Coronary artery (tissue), 2 donors: ENCODE measurements at regions not wholly inside any gene's neighbourhood (a gene's known extent, or its start where the extent isn't known, plus 50 kb on each side); places are given as distances from the start of the nearest gene placed in this dataset.

Source experiments
- DNase-seq: peaks from one replicate; pipeline ENCODE4 v3.0.0-alpha.2; 2017; ENCODE audit warnings: low spot score
- H3K27ac ChIP-seq, 2 donors: fragments of 200-600 bp; sonication (generic); one replicate each; pipeline ENCODE4 v1.5.1; 2016 to 2019
- H3K4me3 ChIP-seq: fragments of 200-600 bp; sonication (generic); 2 replicates; pipeline ENCODE4 v1.5.1; 2016; ENCODE audit warnings: mild to moderate bottlenecking, moderate library complexity
- TF ChIP-seq, protein P1 (sequence below): fragments of 200-600 bp; sonication (generic); IDR thresholded peaks from one replicate; pipeline ENCODE4 v1.5.1; 2019; ENCODE audit warnings: antibody characterized with exemption

DNA sequence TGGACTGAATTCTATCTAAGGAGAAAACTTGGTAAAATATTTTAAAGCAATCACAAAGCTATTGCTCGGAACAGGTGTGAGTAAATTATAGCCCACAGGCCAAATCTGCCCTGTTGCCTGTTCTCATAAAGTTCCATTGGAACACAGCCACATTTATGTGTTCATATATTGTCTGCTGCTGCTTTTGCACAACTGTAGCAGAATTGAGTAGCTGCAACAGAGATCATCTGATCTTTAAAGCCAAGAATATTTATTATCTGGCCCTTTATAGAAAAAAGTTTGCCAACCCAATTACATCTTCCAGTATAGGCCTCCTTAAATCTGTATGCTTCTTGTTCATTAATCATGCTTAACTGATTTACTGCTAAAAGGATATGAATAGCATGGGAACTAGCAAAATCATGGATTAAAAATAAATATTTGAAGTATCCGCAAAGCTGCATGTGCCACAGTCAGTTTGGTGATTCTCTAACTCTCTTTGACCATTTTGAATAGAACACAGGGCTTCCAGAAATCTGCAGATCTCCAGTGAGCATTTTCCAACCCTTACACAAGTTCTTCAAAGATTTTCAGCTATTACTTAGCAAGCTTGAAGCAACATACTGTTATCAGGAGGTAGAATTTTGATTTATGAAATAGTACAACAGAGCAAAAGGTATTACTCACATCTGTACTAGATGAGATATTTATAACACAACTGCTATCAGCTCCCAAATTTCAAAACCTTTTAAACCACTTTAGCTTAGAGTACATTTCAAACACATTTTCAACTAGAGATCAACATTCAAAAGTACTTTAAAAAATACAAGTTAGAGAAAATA lies 312.6 kb upstream of the ID4 start:
- TF ChIP-seq, protein P1, sequence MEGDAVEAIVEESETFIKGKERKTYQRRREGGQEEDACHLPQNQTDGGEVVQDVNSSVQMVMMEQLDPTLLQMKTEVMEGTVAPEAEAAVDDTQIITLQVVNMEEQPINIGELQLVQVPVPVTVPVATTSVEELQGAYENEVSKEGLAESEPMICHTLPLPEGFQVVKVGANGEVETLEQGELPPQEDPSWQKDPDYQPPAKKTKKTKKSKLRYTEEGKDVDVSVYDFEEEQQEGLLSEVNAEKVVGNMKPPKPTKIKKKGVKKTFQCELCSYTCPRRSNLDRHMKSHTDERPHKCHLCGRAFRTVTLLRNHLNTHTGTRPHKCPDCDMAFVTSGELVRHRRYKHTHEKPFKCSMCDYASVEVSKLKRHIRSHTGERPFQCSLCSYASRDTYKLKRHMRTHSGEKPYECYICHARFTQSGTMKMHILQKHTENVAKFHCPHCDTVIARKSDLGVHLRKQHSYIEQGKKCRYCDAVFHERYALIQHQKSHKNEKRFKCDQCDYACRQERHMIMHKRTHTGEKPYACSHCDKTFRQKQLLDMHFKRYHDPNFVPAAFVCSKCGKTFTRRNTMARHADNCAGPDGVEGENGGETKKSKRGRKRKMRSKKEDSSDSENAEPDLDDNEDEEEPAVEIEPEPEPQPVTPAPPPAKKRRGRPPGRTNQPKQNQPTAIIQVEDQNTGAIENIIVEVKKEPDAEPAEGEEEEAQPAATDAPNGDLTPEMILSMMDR, result no peak
- Histone ChIP-seq H3K27ac (no peak overlapping the region), H3K4me3 (no peak overlapping the region)
- no peak for DNase-seq

DNA sequence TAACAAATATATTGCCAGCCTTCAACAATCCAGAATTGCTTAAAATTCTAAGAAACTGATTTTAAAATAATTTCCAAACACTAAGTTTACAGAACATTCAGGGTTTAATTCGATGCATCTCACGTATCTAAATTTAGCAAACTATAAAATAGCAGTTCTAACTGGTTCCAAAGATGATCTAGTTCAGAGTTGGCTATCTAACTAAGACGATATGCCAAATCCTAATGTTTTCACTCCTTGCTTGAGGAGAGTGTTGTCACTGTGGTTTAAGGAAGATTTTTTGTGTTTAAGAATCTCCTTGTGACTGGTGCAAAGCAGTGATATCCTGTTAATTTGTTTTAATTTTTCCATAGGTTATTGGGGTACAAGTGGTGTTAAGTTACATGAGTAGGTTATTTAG lies 311.5 kb upstream of the ID4 start:
- TF ChIP-seq, protein P1, result no peak
- Histone ChIP-seq H3K4me3 (no peak overlapping the region), H3K27ac (no peak overlapping the region)
- no peak for DNase-seq

DNA sequence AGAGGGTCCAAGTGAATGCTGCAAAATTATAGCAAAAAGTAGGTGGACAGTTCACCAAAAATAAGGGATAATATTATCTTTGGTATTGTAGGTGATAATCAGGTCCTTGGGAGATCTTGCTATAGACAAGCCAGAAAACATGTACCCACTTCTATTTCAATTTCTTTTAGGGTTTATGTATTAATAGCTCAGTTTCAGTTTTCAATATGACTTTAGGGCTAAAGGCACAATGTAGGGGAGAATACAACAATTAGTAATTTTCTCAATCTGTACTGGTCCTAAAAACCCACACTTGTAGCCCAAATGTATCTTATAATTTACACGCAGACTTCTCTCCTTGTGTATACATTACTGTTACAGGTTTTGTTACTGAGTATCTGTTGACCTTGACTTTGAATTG lies 307.0 kb upstream of the ID4 start:
- TF ChIP-seq, protein P1, result no peak
- Histone ChIP-seq H3K4me3 (no peak overlapping the region), H3K27ac (no peak overlapping the region)
- no peak for DNase-seq

DNA sequence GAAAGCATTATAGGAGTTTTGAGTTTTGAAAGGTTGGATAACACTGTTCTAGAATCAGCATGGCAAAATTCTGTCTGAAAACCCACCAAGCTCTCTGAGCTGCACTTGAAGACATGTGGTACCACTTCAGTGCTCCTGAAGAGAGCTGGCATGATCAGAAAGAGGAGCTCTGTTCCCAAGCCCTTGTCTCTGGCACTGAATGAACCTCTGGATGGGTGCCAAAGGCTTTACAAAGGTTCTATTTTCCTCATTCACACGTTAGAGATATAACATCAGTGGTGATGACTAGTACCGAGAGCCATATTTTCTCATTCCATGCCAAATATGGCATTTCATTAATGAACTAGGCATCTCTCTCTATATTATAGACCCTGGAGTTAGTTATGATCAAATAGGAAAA lies 301.8 kb upstream of the ID4 start:
- DNase-seq, result no peak
- Histone ChIP-seq H3K4me3 (no peak overlapping the region), H3K27ac (no peak overlapping the region)
- TF ChIP-seq, protein P1, result no peak

DNA sequence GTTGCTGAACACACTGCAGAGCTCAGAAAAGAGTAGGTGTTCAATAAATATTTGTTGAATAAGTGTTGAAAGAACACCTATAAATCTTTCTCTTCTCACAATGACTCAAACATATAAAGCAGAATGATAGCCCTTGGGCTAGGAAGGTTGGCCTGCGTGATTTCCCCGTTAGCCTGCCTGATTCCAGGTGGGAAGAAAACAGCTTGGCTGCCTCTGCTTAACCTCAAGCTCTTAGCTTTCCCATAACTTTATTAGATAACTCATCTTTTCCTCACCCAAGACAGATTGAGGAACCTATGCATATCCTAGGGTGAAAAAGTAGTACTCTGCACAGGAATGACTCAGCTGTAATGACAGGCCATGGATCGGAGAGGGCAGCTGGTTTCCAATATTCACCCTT lies 300.3 kb upstream of the ID4 start:
- TF ChIP-seq, protein P1, result no peak
- H3K4me3 ChIP-seq, result no peak overlapping the region
- no peak overlapping the region for H3K27ac ChIP-seq
- no peak for DNase-seq

GRCh38 chr6:19538096-19538495 lies 299.1 kb upstream of the ID4 start:
- Histone ChIP-seq H3K27ac (no peak overlapping the region), H3K4me3 (no peak overlapping the region)
- DNase-seq, result no peak
- TF ChIP-seq, protein P1, result no peak

DNA sequence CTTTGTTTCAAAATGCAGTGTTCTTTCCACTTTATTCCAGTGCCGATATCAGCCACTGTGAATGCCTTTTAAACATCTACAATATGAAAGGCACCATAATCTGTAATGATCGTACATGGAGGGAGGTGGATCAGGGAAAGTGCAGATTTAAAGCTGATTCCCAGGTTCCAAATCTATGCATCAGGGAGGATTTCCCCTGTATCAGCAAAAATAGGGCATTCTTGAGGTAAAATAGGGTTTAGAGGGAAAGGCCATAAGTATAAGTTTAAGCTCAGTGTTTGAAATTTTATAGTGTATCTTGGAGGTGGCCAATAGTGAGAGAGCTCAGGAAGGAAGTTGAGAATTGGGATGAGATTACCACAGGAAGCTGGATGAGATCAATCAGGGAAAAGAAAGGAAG lies 289.7 kb upstream of the ID4 start:
- TF ChIP-seq, protein P1, result no peak
- no peak for DNase-seq
- Histone ChIP-seq H3K27ac (no peak overlapping the region), H3K4me3 (no peak overlapping the region)
